ENCODE measurements at regions not wholly inside any gene's neighbourhood (a gene's known extent, or its start where the extent isn't known, plus 50 kb on each side); places are given as distances from the start of the nearest gene placed in this dataset.

GRCh38 chr2:18479947-18480369 lies 80.5 kb downstream of the RDH14 start:
- Histone ChIP-seq H3K4me3 (no peak overlapping the region), H3K27ac (no peak overlapping the region), H3K27me3 (no peaks in the 10 kb centered on the region), H3K9me3 (no peaks in the 10 kb centered on the region), H3K36me3 (replicated peaks in 1 of 2; ENCODE audit: insufficient read depth in 1 of 2, low read depth in 2 of 2) (no peaks in the 10 kb centered on the region), H3K4me1 (no peaks in the 10 kb centered on the region)
- DNase-seq (peak in 2 of 4 donors; percentile 14 to 19), ATAC-seq (no peak)
- no peak for TF ChIP-seq POLR2A (IDR thresholded peaks at IDR 0.05)
- no peak for TF ChIP-seq CTCF (IDR thresholded peaks at IDR 0.05)
- intact Hi-C loops (cut with DNase I): no loop called here
- 65 to 71% methylated on average over 3 of the region's 3 CpGs for WGBS, 2 donors

DNA sequence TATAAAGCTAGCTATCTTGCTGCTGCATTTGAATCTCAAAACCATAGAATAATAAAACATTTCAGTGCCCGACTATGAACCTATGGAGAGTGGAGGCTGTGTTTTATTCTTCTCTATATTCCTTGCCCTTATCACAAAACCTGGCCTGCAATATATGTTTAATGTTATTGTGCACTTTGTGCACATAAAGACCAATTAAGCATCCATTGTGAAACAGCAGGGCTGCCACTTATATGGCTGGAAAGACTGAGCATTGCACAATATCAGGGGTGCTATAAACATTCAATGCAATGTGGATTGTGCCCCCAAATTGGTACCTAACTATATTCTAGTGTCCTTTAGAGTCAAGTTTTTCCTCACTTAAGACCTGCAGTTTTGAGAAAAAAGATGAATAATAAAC lies 83.2 kb downstream of the RDH14 start:
- Histone ChIP-seq H3K27me3 (no peaks in the 10 kb centered on the region), H3K9me3 (no peaks in the 10 kb centered on the region), H3K4me1 (no peaks in the 10 kb centered on the region), H3K36me3 (replicated peaks in 1 of 2; ENCODE audit: insufficient read depth in 1 of 2, low read depth in 2 of 2) (no peaks in the 10 kb centered on the region), H3K27ac (no peak overlapping the region), H3K4me3 (no peak overlapping the region)
- TF ChIP-seq POLR2A (IDR thresholded peaks at IDR 0.05) (no peak), CTCF (IDR thresholded peaks at IDR 0.05) (no peak)
- intact Hi-C loops (cut with DNase I): no loop called here
- no peak for ATAC-seq
- 77 to 83% methylated on average over 1 of the region's 1 CpG for WGBS, 2 donors
- DNase-seq: no peak

- Histone ChIP-seq H3K9me3 (no peaks in the 10 kb centered on the region), H3K36me3 (replicated peaks in 1 of 2; ENCODE audit: insufficient read depth in 1 of 2, low read depth in 2 of 2) (no peaks in the 10 kb centered on the region), H3K4me1 (no peaks in the 10 kb centered on the region), H3K27ac (no peak overlapping the region), H3K4me3 (no peak overlapping the region), H3K27me3 (no peaks in the 10 kb centered on the region)
- TF ChIP-seq POLR2A (IDR thresholded peaks at IDR 0.05) (no peak), CTCF (IDR thresholded peaks at IDR 0.05) (no peak)
- WGBS, 2 donors: 79 to 82% methylated on average over 3 of the region's 3 CpGs
- ATAC-seq (no peak), DNase-seq (no peak)
- intact Hi-C loops (cut with DNase I): no loop called here
These were observed 84.0 kb downstream of the RDH14 start for GRCh38 chr2:18476484-18476883.

DNA sequence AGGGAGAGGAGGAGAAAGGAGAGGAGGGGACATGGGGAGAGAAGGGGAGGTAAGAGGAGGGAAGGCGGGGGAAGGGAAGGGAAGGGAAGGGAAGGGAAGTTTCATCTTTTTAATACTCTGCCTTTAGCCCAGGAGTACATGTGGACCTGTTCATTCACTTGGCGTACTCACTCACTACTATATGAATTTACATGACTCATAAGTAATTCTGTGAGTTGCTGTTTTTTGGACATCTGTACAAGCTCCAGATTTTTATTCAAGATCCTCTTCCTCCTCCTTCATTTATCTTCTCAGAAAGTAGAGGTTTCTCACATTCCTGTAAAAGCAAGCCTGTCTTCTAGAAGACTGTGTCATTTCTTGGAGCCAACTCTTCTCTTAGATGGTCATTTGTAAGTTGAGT lies 84.6 kb downstream of the RDH14 start:
- intact Hi-C loops (cut with DNase I): no loop called here

More for the DNA sequence above, 84.6 kb downstream of the RDH14 start:
- no peak for DNase-seq
- no peaks in the 10 kb centered on the region for H3K27me3 ChIP-seq
- H3K9me3 ChIP-seq: no peaks in the 10 kb centered on the region
- H3K36me3 ChIP-seq (replicated peaks in 1 of 2; ENCODE audit: insufficient read depth in 1 of 2, low read depth in 2 of 2): no peaks in the 10 kb centered on the region
- no peak overlapping the region for H3K27ac ChIP-seq
- H3K4me3 ChIP-seq: no peak overlapping the region
- WGBS, 2 donors: 80 to 88% methylated on average over 2 of the region's 2 CpGs
- no peaks in the 10 kb centered on the region for H3K4me1 ChIP-seq
- no peak for ATAC-seq
- TF ChIP-seq CTCF (IDR thresholded peaks at IDR 0.05): no peak
- TF ChIP-seq POLR2A (IDR thresholded peaks at IDR 0.05): no peak
